ENCODE measurements at regions not wholly inside any gene's neighbourhood (a gene's known extent, or its start where the extent isn't known, plus 50 kb on each side); places are given as distances from the start of the nearest gene placed in this dataset.

- no peak for FAIRE-seq
- TF ChIP-seq SPI1 (IDR thresholded peaks at IDR 0.05; ENCODE audit: low read depth, low read length), result no peak
- TF ChIP-seq POLR2A (IDR thresholded peaks at IDR 0.05; ENCODE audit: low read depth, low read length), result no peak
- no peak for TF ChIP-seq POLR2AphosphoS5 (IDR thresholded peaks at IDR 0.05; ENCODE audit: low read depth, low read length)
- TF ChIP-seq TAF1 (IDR thresholded peaks at IDR 0.05; ENCODE audit: low read depth, low read length), result no peak
- no peak for TF ChIP-seq POU2F2 (IDR thresholded peaks at IDR 0.05; ENCODE audit: low read depth, low read length)
- no peak for TF ChIP-seq PAX5 (IDR thresholded peaks at IDR 0.05; ENCODE audit: insufficient read depth, low read length, severe bottlenecking)
- no peak for DNase-seq (ENCODE audit: insufficient read length, low spot score)
These were observed 251.9 kb downstream of the GLRX3 start for GRCh38 chr10:130387936-130388580.

- FAIRE-seq (no peak), DNase-seq (ENCODE audit: insufficient read length, low spot score) (no peak)
- no peak for TF ChIP-seq POLR2A (IDR thresholded peaks at IDR 0.05; ENCODE audit: low read depth, low read length)
- no peak for TF ChIP-seq PAX5 (IDR thresholded peaks at IDR 0.05; ENCODE audit: insufficient read depth, low read length, severe bottlenecking)
- no peak for TF ChIP-seq POU2F2 (IDR thresholded peaks at IDR 0.05; ENCODE audit: low read depth, low read length)
- TF ChIP-seq POLR2AphosphoS5 (IDR thresholded peaks at IDR 0.05; ENCODE audit: low read depth, low read length), result no peak
- no peak for TF ChIP-seq TAF1 (IDR thresholded peaks at IDR 0.05; ENCODE audit: low read depth, low read length)
- no peak for TF ChIP-seq SPI1 (IDR thresholded peaks at IDR 0.05; ENCODE audit: low read depth, low read length)
These were observed 252.6 kb downstream of the GLRX3 start for GRCh38 chr10:130388746-130389145.

- no peak for FAIRE-seq
- no peak for TF ChIP-seq POLR2AphosphoS5 (IDR thresholded peaks at IDR 0.05; ENCODE audit: low read depth, low read length)
- no peak for TF ChIP-seq TAF1 (IDR thresholded peaks at IDR 0.05; ENCODE audit: low read depth, low read length)
- TF ChIP-seq SPI1 (IDR thresholded peaks at IDR 0.05; ENCODE audit: low read depth, low read length), result no peak
- TF ChIP-seq PAX5 (IDR thresholded peaks at IDR 0.05; ENCODE audit: insufficient read depth, low read length, severe bottlenecking), result no peak
- TF ChIP-seq POLR2A (IDR thresholded peaks at IDR 0.05; ENCODE audit: low read depth, low read length), result no peak
- no peak for TF ChIP-seq POU2F2 (IDR thresholded peaks at IDR 0.05; ENCODE audit: low read depth, low read length)
- no peak for DNase-seq (ENCODE audit: insufficient read length, low spot score)
These were observed 253.7 kb downstream of the GLRX3 start for GRCh38 chr10:130389906-130390305.

- FAIRE-seq (no peak), DNase-seq (ENCODE audit: insufficient read length, low spot score) (no peak)
- TF ChIP-seq POU2F2 (IDR thresholded peaks at IDR 0.05; ENCODE audit: low read depth, low read length) (no peak), PAX5 (IDR thresholded peaks at IDR 0.05; ENCODE audit: insufficient read depth, low read length, severe bottlenecking) (no peak), SPI1 (IDR thresholded peaks at IDR 0.05; ENCODE audit: low read depth, low read length) (no peak)
These were observed 255.8 kb downstream of the GLRX3 start for GRCh38 chr10:130392031-130392430.

- no peak for FAIRE-seq
- no peak for TF ChIP-seq TAF1 (IDR thresholded peaks at IDR 0.05; ENCODE audit: low read depth, low read length)
- TF ChIP-seq PAX5 (IDR thresholded peaks at IDR 0.05; ENCODE audit: insufficient read depth, low read length, severe bottlenecking), result no peak
- no peak for TF ChIP-seq POLR2A (IDR thresholded peaks at IDR 0.05; ENCODE audit: low read depth, low read length)
- TF ChIP-seq POU2F2 (IDR thresholded peaks at IDR 0.05; ENCODE audit: low read depth, low read length), result no peak
- TF ChIP-seq SPI1 (IDR thresholded peaks at IDR 0.05; ENCODE audit: low read depth, low read length), result no peak
- TF ChIP-seq POLR2AphosphoS5 (IDR thresholded peaks at IDR 0.05; ENCODE audit: low read depth, low read length), result no peak
These were observed 257.2 kb downstream of the GLRX3 start for GRCh38 chr10:130393342-130393741.

GRCh38 chr10:130394832-130395231 is 258.6 kb downstream of the GLRX3 start:
- DNase-seq (ENCODE audit: insufficient read length, low spot score) (no peak), FAIRE-seq (no peak)
- no peak for TF ChIP-seq POLR2AphosphoS5 (IDR thresholded peaks at IDR 0.05; ENCODE audit: low read depth, low read length)
- TF ChIP-seq POLR2A (IDR thresholded peaks at IDR 0.05; ENCODE audit: low read depth, low read length), result no peak
- TF ChIP-seq PAX5 (IDR thresholded peaks at IDR 0.05; ENCODE audit: insufficient read depth, low read length, severe bottlenecking), result no peak
- TF ChIP-seq TAF1 (IDR thresholded peaks at IDR 0.05; ENCODE audit: low read depth, low read length), result no peak
- no peak for TF ChIP-seq POU2F2 (IDR thresholded peaks at IDR 0.05; ENCODE audit: low read depth, low read length)
- TF ChIP-seq SPI1 (IDR thresholded peaks at IDR 0.05; ENCODE audit: low read depth, low read length), result no peak

More at GRCh38 chr10:130393342-130393741, 257.2 kb downstream of the GLRX3 start:
- no peak for DNase-seq (ENCODE audit: insufficient read length, low spot score)

GRCh38 chr10:130395248-130395936 is 259.2 kb downstream of the GLRX3 start:
- DNase-seq (ENCODE audit: insufficient read length, low spot score) (no peak), FAIRE-seq (no peak)
- TF ChIP-seq SPI1 (IDR thresholded peaks at IDR 0.05; ENCODE audit: low read depth, low read length), result no peak
- no peak for TF ChIP-seq POLR2AphosphoS5 (IDR thresholded peaks at IDR 0.05; ENCODE audit: low read depth, low read length)
- no peak for TF ChIP-seq TAF1 (IDR thresholded peaks at IDR 0.05; ENCODE audit: low read depth, low read length)
- no peak for TF ChIP-seq PAX5 (IDR thresholded peaks at IDR 0.05; ENCODE audit: insufficient read depth, low read length, severe bottlenecking)
- no peak for TF ChIP-seq POU2F2 (IDR thresholded peaks at IDR 0.05; ENCODE audit: low read depth, low read length)
- TF ChIP-seq POLR2A (IDR thresholded peaks at IDR 0.05; ENCODE audit: low read depth, low read length), result no peak

- no peak for FAIRE-seq
- no peak for DNase-seq (ENCODE audit: insufficient read length, low spot score)
- TF ChIP-seq POLR2A (IDR thresholded peaks at IDR 0.05; ENCODE audit: low read depth, low read length) (no peak), POLR2AphosphoS5 (IDR thresholded peaks at IDR 0.05; ENCODE audit: low read depth, low read length) (no peak), POU2F2 (IDR thresholded peaks at IDR 0.05; ENCODE audit: low read depth, low read length) (no peak), PAX5 (IDR thresholded peaks at IDR 0.05; ENCODE audit: insufficient read depth, low read length, severe bottlenecking) (no peak), SPI1 (IDR thresholded peaks at IDR 0.05; ENCODE audit: low read depth, low read length) (no peak), TAF1 (IDR thresholded peaks at IDR 0.05; ENCODE audit: low read depth, low read length) (no peak)
These were observed 259.9 kb downstream of the GLRX3 start for GRCh38 chr10:130396044-130396443.

- FAIRE-seq (no peak), DNase-seq (ENCODE audit: insufficient read length, low spot score) (no peak)
- no peak for TF ChIP-seq POLR2AphosphoS5 (IDR thresholded peaks at IDR 0.05; ENCODE audit: low read depth, low read length)
- no peak for TF ChIP-seq POU2F2 (IDR thresholded peaks at IDR 0.05; ENCODE audit: low read depth, low read length)
- no peak for TF ChIP-seq TAF1 (IDR thresholded peaks at IDR 0.05; ENCODE audit: low read depth, low read length)
- TF ChIP-seq POLR2A (IDR thresholded peaks at IDR 0.05; ENCODE audit: low read depth, low read length), result no peak
- no peak for TF ChIP-seq SPI1 (IDR thresholded peaks at IDR 0.05; ENCODE audit: low read depth, low read length)
- TF ChIP-seq PAX5 (IDR thresholded peaks at IDR 0.05; ENCODE audit: insufficient read depth, low read length, severe bottlenecking), result no peak
These were observed 262.2 kb downstream of the GLRX3 start for GRCh38 chr10:130398090-130398994.
